Muscle of back (tissue), 3 donors: ENCODE measurements at regions not wholly inside any gene's neighbourhood (a gene's known extent, or its start where the extent isn't known, plus 50 kb on each side); places are given as distances from the start of the nearest gene placed in this dataset.
"Not testable (repeated sequence)": the region's sequence is repeated elsewhere in the genome, so short reads cannot be mapped to it uniquely, and the experiment has no call there.

Experiments
- DNase-seq, 3 donors: peaks; one replicate each; pipeline versions ENCODE4 v3.0.0 to v3.0.0-alpha.2; 2013

DNA sequence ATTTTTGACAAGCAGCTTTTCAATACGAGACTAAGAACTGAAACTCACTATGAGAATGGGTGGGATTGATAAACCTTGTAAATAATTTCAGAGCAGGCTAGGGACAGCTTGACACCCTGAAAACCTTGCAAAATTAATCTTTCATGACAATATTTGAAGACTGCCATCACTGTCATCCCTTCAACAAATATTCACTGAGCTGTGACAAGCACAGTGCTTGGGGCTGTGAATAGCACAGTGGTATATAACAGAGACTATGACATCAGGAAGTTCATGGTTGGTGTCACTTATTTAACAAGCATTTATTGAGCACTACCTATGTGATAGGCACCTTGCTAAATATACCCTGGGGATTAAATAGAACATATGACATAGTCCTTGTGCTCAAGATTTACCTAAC lies 741.0 kb upstream of the RIOK2 start:
- no peak for DNase-seq

- DNase-seq: no peak
Observed at GRCh38 chr5:97929383-97929782, 746.3 kb upstream of the RIOK2 start.

- DNase-seq: no peak
Observed at GRCh38 chr5:97931829-97932228, 748.8 kb upstream of the RIOK2 start.

DNA sequence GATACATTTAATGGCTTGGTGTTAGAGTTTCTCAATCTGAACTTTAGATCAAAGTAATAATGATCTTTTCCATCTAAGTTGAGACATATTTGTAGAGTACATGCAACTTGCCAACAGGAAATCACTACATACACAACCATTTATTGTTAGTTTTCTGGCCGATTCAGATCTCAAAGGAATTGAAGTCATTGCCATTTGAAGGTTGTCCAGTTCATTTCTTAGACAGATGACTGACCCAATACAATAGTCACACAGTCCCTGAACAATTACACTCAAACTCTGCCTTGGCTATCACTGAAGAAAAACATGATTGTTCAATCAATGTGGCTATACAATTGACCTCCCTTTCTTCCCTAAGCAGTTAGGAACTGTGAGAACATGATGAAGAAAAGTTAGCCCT lies 753.2 kb upstream of the RIOK2 start:
- peak; percentile 39 to 79 (median 68) for DNase-seq

DNA sequence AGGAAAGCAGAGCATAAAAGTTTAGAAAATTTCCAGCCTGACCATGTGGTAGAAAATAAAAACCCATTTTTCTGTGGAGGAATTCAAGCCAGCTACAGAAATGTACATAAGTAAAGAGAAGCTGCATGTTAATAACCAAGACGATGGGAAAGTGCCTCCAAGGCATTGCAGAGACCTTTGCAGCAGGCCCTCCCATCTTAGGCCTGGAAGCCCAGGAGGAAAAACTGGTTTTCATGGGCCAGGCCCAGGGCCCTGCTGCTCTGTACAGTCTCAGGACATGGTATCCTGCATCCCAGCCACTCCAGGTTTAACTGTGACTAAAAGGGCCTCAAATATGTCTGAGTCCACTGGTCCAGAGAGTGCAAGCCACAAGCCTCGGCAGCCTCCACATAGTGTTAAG lies 754.8 kb upstream of the RIOK2 start:
- DNase-seq: no peak

GRCh38 chr5:97943036-97943435 lies 760.0 kb upstream of the RIOK2 start:
- DNase-seq: no peak

- DNase-seq: no peak
Observed at GRCh38 chr5:97951139-97951538, 768.1 kb upstream of the RIOK2 start.

DNA sequence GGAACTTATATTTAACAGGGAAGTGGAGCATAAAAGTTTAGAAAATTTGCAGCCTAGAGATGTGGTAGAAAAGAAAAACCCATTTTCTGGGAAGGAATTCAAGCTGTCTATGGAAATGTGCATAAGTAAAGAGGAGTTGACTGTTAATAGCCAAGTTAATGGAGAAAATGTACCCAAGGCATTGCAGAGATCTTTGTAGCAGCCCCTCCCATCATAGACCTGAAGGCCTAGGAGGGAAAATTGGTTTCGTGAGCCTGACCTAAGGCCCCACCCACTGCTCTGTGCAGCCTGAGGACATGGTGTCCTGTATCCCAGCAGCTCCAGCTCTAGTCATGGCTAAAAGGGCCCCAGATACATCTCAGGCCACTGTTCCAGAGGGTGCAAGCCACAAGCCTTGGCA lies 772.4 kb upstream of the RIOK2 start:
- no peak for DNase-seq

DNA sequence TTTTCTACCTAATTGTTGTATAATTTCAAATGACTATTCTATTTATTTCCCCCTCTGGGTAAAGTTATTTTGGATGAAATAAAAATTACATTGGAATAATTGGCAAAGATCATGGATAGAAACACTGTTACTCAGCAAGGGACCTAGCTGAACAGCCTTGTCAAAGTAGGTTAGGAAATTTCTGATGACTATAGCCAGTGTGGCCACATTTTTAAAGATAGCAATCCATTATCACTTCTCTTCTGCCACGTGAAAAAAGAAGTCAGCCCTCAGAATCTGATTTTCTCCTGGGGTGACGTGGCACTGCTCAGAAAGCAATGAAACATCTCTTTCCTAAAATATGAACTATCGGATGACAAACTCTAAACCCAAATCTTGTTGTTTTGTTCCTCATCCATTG lies 784.2 kb upstream of the RIOK2 start:
- DNase-seq: no peak

GRCh38 chr5:97968346-97968745 lies 785.3 kb upstream of the RIOK2 start:
- no peak for DNase-seq

DNA sequence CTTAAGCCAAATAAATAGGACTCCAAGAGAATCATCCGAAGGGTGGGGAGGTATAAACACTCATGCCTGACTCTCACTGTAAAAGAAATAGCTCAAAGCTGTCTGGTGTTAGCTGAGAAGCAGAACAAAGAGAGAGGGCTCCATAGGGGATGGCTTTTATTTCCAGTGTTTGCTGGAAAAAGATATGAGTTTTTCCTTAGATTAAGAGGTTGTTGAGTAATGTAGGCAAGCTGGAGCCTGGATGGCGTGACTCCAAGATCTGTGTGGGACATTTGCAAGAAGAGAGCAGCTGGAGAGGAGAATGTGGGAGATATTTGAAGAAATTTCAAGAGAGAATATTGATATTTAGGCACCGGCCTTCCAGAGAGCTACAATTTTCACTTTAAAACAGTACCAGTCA lies 793.7 kb upstream of the RGMB start:
- peak; percentile 26 to 79 (median 66) for DNase-seq

DNA sequence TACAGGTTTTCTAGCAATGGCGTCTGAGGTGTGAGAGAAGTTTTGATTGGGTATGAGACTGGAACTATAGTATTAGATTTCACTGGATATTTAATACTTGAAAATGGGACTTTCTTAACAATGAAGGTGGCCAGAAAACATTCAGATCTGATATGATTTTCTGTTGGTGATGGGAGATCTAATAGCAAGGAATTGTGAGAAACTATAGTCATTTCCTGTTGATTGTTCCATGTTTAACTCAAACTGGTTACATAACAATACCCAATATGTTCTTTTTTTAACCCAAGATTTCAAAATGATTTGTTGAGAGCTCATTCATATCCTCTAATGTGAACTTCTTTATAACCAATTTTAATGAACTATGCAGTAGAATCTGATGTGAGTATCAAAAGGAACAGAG lies 793.2 kb upstream of the RGMB start:
- DNase-seq: no peak

- DNase-seq: peak in 1 of 3 donors; percentile 14
Observed at GRCh38 chr5:97986069-97986468, 787.4 kb upstream of the RGMB start.

- no peak for DNase-seq
Observed at GRCh38 chr5:97991236-97991635, 782.2 kb upstream of the RGMB start.

- peak in 2 of 3 donors; percentile 6 to 26 for DNase-seq
Observed at GRCh38 chr5:97998941-97999340, 774.5 kb upstream of the RGMB start.

- DNase-seq: no peak
Observed at GRCh38 chr5:98004463-98004862, 769.0 kb upstream of the RGMB start.

GRCh38 chr5:98016771-98017170 lies 756.7 kb upstream of the RGMB start:
- DNase-seq: no peak

- DNase-seq: not testable (repeated sequence)
Observed at GRCh38 chr5:98030273-98030672, 743.2 kb upstream of the RGMB start.

DNA sequence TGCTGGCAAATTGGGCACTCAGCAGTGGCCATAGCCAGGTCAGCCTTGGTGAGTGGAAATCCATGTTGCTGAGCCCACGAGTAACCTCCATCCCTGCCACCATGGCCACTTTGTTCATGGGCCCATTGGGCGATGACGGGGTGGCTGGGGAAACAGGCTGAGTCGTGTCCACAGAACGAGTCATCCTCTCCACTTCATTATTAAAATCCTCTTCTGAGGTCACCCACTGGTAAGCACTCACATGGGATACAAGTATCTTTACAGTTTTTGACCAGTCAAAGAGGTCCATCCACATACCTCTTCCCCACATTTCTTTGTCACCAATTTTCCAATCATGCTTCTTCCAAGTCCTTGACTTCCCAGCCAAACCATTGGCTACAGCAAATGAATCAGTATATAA lies 742.4 kb upstream of the RGMB start:
- DNase-seq: not testable (repeated sequence)

DNA sequence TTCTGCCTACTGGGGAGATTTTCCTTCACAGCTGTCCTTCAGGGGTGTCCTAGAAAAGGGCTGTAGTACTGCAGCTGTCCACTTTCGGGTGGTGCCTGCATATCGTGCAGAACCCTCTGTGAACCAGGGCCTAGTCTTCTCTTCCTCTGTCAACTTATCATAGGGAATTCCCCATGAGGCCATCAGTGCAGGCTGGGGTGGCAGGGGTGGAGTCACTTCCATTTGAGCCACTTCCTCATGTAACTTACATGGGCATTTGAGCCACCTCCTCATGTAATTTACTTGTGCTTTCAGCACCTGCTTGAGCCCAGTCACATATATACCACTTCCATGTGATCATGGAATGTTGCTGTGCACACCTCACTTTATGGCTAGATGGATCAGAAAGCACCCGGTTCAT lies 742.0 kb upstream of the RGMB start:
- DNase-seq: no peak

- no peak for DNase-seq
Observed at GRCh38 chr5:98031926-98032325, 741.5 kb upstream of the RGMB start.

GRCh38 chr5:98041661-98042060 lies 731.8 kb upstream of the RGMB start:
- no peak for DNase-seq

DNA sequence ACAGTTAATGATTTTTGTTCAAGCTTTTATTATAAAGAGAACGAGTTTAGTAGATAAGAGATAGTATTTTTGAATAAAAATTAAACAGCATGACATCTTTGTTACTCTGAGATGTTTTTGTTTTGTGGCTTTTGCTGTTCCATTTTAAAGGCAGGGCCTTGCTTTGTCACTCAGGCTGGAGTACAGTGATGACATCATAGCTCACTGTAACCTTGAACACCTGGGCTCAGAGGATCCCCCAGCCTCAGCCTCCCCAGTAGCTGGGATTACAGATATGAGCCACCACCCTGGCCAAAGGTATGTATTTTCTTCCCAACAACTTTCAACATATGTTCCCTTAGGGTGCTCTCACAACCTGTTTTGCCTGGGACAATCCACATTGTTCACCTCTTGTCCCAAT lies 730.9 kb upstream of the RGMB start:
- no peak for DNase-seq

- no peak for DNase-seq
Observed at GRCh38 chr5:98042961-98043360, 730.5 kb upstream of the RGMB start.

- peak in 1 of 3 donors; percentile 4 for DNase-seq
Observed at GRCh38 chr5:98050583-98050982, 722.9 kb upstream of the RGMB start.
